ENCODE measurements at regions not wholly inside any gene's neighbourhood (a gene's known extent, or its start where the extent isn't known, plus 50 kb on each side); places are given as distances from the start of the nearest gene placed in this dataset.
"Not testable (repeated sequence)": the region's sequence is repeated elsewhere in the genome, so short reads cannot be mapped to it uniquely, and the experiment has no call there.

- DNase-seq; CTCF ChIA-PET; ATAC-seq (ENCODE audit: low read depth); POLR2A ChIA-PET; H3K36me3 Mint-ChIP-seq (ENCODE audit: low read depth); H3K4me1 Mint-ChIP-seq; intact Hi-C loops (cut with micrococcal nuclease); H3K27ac Mint-ChIP-seq; H3K4me3 Mint-ChIP-seq; H3K27me3 Mint-ChIP-seq: not testable (repeated sequence)
- H3K9me3 Mint-ChIP-seq = peaks cover 44% of the 10 kb centered on the region
Measured at GRCh38 chr21:9790354-9790753, 731.0 kb upstream of the TPTE start.

- H3K27ac Mint-ChIP-seq; POLR2A ChIA-PET; CTCF ChIA-PET; DNase-seq; H3K36me3 Mint-ChIP-seq (ENCODE audit: low read depth); H3K4me3 Mint-ChIP-seq; ATAC-seq (ENCODE audit: low read depth); H3K27me3 Mint-ChIP-seq; H3K4me1 Mint-ChIP-seq; intact Hi-C loops (cut with micrococcal nuclease): not testable (repeated sequence)
- H3K9me3 Mint-ChIP-seq = peaks cover 44% of the 10 kb centered on the region
Measured at GRCh38 chr21:9791453-9791852, 729.9 kb upstream of the TPTE start.

DNA sequence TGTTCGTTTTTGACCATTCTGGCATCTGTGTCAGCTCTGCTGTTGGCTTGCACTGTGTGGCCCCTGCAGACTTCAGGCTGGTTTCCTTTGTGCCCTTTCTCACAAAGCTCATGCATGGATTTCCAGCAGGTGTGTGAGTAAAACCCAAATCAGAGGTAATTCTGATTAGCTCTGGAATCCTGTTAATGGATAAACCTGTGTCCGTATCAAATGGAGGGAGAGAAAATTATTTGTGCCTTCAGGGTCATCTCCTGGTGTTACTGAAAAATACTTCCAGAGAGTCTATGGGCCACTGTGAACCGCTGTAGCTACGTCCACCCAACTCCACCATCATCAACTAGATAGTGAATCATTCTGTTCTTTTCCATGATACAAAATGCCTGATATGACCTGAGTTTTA lies 726.1 kb upstream of the TPTE start:
- H3K36me3 Mint-ChIP-seq (ENCODE audit: low read depth); H3K4me1 Mint-ChIP-seq; H3K4me3 Mint-ChIP-seq; intact Hi-C loops (cut with micrococcal nuclease); ATAC-seq (ENCODE audit: low read depth); POLR2A ChIA-PET; H3K27ac Mint-ChIP-seq; DNase-seq; CTCF ChIA-PET; H3K27me3 Mint-ChIP-seq: not testable (repeated sequence)
- peaks cover 31% of the 10 kb centered on the region for H3K9me3 Mint-ChIP-seq

- H3K36me3 Mint-ChIP-seq (ENCODE audit: low read depth); DNase-seq; H3K4me3 Mint-ChIP-seq; intact Hi-C loops (cut with micrococcal nuclease); CTCF ChIA-PET; ATAC-seq (ENCODE audit: low read depth); H3K27ac Mint-ChIP-seq; H3K27me3 Mint-ChIP-seq; POLR2A ChIA-PET; H3K4me1 Mint-ChIP-seq: not testable (repeated sequence)
- H3K9me3 Mint-ChIP-seq = peaks cover 30% of the 10 kb centered on the region
Measured at GRCh38 chr21:9796293-9796692, 725.1 kb upstream of the TPTE start.

DNA sequence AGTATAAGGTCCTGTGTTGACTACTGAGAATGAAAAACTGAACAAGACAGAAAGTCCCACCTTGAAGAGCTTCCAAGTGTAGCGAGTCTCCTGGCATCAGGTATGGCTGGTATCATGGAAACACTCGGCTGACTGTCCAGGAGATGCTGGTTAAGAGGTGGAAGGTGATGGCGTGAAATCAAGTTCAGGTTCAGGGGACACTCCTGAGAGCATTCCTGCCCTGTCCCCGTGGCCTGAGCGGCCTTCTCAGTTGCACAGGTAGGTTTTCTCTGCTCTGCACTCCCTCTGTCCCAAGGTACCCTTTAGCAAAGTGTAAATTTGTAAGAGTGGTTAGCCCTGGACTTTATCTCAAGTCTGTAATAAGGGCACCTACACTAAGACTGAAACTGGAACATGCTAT lies 713.7 kb upstream of the TPTE start:
- DNase-seq; H3K4me1 Mint-ChIP-seq; H3K9me3 Mint-ChIP-seq; H3K27me3 Mint-ChIP-seq; H3K4me3 Mint-ChIP-seq; H3K27ac Mint-ChIP-seq; POLR2A ChIA-PET; CTCF ChIA-PET; H3K36me3 Mint-ChIP-seq (ENCODE audit: low read depth); intact Hi-C loops (cut with micrococcal nuclease); ATAC-seq (ENCODE audit: low read depth): not testable (repeated sequence)

DNA sequence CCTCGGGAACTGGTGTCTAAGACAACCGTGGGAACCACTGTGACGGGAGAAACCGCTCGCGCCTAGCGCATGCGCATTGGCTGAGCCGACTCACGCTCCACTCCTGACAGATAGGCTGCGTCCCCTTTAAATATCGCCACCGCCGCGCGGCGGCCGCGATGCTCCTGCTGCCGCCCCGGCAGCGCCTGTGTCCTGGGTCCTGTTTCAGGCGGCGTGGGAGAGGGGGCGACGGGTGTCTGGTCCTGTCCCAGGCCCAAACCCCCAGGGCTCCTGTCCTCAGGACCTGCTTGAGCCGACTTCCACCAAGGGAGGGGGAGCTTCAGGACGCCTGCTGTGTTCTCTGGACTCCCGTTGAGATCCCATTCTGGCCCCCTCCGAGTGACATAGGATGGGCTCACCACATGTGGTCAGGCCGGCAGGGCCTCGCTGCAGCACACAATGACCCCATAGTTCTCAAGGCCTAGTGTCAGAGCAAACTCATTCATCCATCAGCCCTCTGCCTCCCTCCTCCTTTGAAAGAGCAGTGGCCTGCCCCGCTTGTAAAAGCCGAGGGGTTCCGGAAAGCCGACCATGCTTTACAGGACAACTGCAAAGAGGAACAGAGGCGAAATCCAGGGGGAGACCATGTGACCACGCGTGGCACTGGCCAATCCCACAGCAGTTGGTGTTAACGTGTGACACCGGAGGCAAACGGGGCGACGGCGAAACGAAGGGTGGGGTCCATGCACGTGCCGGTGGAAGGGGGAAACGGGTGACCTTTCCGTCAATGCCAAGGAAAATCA lies 710.0 kb upstream of the TPTE start:
- H3K9me3 Mint-ChIP-seq; H3K4me3 Mint-ChIP-seq; H3K4me1 Mint-ChIP-seq; DNase-seq; H3K27me3 Mint-ChIP-seq; intact Hi-C loops (cut with micrococcal nuclease); POLR2A ChIA-PET; H3K36me3 Mint-ChIP-seq (ENCODE audit: low read depth); CTCF ChIA-PET; ATAC-seq (ENCODE audit: low read depth); H3K27ac Mint-ChIP-seq: not testable (repeated sequence)

DNA sequence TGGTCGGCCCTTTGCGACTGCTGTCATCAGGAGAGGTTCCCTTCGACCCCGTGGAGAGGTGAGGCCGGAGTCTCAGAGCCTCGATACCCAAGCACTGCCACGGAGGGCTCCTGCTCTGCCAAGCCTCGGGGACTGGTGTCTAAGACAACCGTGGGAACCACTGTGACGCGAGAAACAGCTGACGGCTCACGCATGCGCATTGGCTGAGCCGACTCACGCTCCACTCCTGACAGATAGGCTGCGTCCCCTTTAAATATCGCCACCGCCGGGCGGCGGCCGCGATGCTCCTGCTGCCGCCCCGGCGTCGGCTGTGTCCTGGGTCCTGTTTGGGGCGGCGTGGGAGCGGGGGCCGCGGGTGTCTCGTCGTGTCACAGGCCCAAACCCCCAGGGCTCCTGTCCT lies 708.9 kb upstream of the TPTE start:
- POLR2A ChIA-PET; intact Hi-C loops (cut with micrococcal nuclease); H3K4me1 Mint-ChIP-seq; DNase-seq; H3K9me3 Mint-ChIP-seq; ATAC-seq (ENCODE audit: low read depth); H3K4me3 Mint-ChIP-seq; CTCF ChIA-PET; H3K27ac Mint-ChIP-seq; H3K36me3 Mint-ChIP-seq (ENCODE audit: low read depth); H3K27me3 Mint-ChIP-seq: not testable (repeated sequence)

DNA sequence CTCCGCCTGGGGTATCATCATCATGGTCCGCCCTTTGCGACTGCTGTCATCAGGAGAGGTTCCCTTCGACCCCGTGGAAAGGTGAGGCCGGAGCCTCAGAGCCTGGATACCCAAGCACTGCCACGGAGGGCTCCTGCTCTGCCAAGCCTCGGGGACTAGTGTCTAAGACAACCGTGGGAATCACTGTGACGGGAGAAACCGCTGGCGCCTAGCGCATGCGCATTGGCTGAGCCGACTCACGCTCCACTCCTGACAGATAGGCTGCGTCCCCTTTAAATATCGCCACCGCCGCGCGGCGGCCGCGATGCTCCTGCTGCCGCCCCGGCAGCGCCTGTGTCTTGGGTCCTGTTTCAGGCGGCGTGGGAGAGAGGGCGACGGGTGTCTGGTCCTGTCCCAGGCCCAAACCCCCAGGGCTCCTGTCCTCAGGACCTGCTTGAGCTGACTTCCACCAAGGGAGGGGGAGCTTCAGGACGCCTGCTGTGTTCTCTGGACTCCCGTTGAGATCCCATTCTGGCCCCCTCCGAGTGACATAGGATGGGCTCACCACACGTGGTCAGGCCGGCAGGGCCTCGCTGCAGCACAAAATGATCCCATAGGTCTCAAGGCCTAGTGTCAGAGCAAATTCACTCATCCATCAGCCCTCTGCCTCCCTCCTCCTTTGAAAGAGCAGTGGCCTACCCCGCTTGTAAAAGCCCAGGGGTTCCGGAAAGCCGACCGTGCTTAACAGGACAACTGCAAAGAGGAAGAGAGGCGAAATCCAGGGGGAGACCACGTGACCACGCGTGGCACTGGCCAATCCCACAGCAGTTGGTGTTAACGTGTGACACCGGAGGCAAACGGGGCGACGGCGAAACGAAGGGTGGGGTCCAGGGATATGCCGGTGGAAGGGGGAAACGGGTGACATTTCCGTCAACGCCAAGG lies 707.2 kb upstream of the TPTE start:
- H3K4me1 Mint-ChIP-seq; H3K4me3 Mint-ChIP-seq; H3K36me3 Mint-ChIP-seq (ENCODE audit: low read depth); POLR2A ChIA-PET; H3K27ac Mint-ChIP-seq; H3K27me3 Mint-ChIP-seq; intact Hi-C loops (cut with micrococcal nuclease); DNase-seq; ATAC-seq (ENCODE audit: low read depth); H3K9me3 Mint-ChIP-seq; CTCF ChIA-PET: not testable (repeated sequence)

DNA sequence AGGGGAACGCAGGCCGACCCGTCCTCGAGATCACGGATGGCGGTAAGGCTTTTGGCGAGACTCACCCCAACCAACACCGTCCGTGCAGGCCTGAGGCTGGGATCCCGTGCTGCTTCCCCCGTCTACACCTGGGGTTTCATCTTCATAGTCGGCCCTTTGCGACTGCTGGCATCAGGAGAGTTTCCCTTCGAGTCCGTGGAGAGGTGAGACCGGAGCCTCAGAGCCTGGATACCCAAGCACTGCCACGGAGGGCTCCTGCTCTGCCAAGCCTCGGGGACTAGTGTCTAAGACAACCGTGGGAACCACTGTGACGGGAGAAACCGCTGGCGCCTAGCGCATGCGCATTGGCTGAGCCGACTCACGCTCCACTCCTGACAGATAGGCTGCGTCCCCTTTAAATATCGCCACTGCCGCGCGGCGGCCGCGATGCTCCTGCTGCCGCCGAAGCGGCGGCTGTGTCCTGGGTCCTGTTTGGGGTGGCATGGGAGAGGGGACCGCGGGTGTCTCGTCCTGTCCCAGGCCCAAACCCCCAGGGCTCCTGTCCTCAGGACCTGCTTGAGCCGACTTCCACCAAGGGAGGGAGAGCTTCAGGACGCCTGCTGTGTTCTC lies 706.1 kb upstream of the TPTE start:
- H3K27me3 Mint-ChIP-seq; DNase-seq; H3K27ac Mint-ChIP-seq; intact Hi-C loops (cut with micrococcal nuclease); POLR2A ChIA-PET; H3K9me3 Mint-ChIP-seq; ATAC-seq (ENCODE audit: low read depth); H3K36me3 Mint-ChIP-seq (ENCODE audit: low read depth); H3K4me3 Mint-ChIP-seq; CTCF ChIA-PET; H3K4me1 Mint-ChIP-seq: not testable (repeated sequence)

DNA sequence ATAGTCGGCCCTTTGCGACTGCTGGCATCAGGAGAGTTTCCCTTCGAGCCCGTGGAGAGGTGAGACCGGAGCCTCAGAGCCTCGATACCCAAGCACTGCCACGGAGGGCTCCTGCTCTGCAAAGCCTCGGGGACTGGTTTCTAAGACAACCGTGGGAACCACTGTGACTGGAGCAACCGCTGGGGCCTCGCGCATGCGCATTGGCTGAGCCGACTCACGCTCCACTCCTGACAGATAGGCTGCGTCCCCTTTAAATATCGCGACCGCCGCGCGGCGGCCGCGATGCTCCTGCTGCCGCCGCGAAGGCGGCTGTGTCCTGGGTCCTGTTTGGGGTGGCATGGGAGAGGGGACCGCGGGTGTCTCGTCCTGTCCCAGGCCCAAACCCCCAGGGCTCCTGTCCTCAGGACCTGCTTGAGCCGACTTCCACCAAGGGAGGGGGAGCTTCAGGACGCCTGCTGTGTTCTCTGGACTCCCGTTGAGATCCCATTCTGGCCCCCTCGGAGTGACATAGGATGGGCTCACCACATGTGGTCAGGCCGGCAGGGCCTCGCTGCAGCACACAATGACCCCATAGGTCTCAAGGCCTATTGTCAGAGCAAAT lies 704.5 kb upstream of the TPTE start:
- DNase-seq; POLR2A ChIA-PET; H3K27me3 Mint-ChIP-seq; ATAC-seq (ENCODE audit: low read depth); H3K36me3 Mint-ChIP-seq (ENCODE audit: low read depth); intact Hi-C loops (cut with micrococcal nuclease); H3K4me1 Mint-ChIP-seq; H3K27ac Mint-ChIP-seq; CTCF ChIA-PET; H3K9me3 Mint-ChIP-seq; H3K4me3 Mint-ChIP-seq: not testable (repeated sequence)

DNA sequence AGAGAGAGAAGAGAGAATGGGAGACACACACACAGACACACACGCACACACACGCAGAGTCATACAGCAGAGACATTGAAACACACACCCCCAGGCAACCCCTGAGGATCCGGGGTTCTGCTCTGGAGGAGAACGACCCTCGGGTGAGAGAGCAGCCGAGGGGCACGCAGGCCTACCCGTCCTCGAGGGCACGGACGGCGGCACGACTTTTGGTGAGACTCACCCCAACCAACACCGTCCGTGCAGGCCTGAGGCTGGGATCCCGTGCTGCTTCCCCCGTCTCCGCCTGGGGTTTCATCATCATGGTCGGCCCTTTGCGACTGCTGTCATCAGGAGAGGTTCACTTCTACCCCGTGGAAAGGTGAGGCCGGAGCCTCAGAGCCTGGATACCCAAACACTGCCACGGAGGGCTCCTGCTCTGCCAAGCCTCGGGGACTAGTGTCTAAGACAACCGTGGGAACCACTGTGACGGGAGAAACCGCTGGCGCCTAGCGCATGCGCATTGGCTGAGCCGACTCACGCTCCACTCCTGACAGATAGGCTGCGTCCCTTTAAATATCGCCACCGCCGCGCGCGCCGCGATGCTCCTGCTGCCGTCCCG lies 703.4 kb upstream of the TPTE start:
- H3K27ac Mint-ChIP-seq; H3K4me1 Mint-ChIP-seq; CTCF ChIA-PET; H3K4me3 Mint-ChIP-seq; H3K36me3 Mint-ChIP-seq (ENCODE audit: low read depth); H3K9me3 Mint-ChIP-seq; intact Hi-C loops (cut with micrococcal nuclease); H3K27me3 Mint-ChIP-seq; DNase-seq; ATAC-seq (ENCODE audit: low read depth); POLR2A ChIA-PET: not testable (repeated sequence)
